Astrocyte (in vitro differentiated cells and primary cell): ENCODE measurements at regions not wholly inside any gene's neighbourhood (a gene's known extent, or its start where the extent isn't known, plus 50 kb on each side); places are given as distances from the start of the nearest gene placed in this dataset.
"Not testable (repeated sequence)": the region's sequence is repeated elsewhere in the genome, so short reads cannot be mapped to it uniquely, and the experiment has no call there.

Experiments used
- DNase-seq: peaks from one replicate; pipeline ENCODE4 v3.0.0-alpha.2; 2010; ENCODE audit warnings: low read depth
- FAIRE-seq: peaks from 2 replicates; lab custom pipeline; 2011; peaks lifted over from hg19 to GRCh38; lab: Jason Lieb, UNC
- H2AFZ ChIP-seq: 2 replicates; pipeline ENCODE4 v1.6.0; 2012; ENCODE audit warnings: low read depth, low read length, inconsistent platforms
- H3K27ac ChIP-seq: 2 replicates; pipeline ENCODE4 v1.5.1; 2011; ENCODE audit warnings: low read depth, low read length, inconsistent platforms
- H3K27me3 ChIP-seq: 2 replicates; pipeline ENCODE4 v1.6.0; 2011; ENCODE audit warnings: low read length, inconsistent platforms; ENCODE audit not compliant: insufficient read depth
- H3K36me3 ChIP-seq: 2 replicates; pipeline ENCODE4 v1.5.1; 2011; ENCODE audit warnings: low read length, inconsistent platforms; ENCODE audit not compliant: insufficient read depth
- H3K4me1 ChIP-seq: 2 replicates; pipeline ENCODE4 v1.5.1; 2011; ENCODE audit warnings: low read length, inconsistent platforms; ENCODE audit not compliant: insufficient read depth
- H3K4me2 ChIP-seq: 2 replicates; pipeline ENCODE4 v1.6.0; 2012; ENCODE audit warnings: low read length, inconsistent platforms
- H3K4me3 ChIP-seq: 2 replicates; pipeline ENCODE4 v1.5.1; 2011; ENCODE audit warnings: low read depth, mild to moderate bottlenecking, low read length, inconsistent platforms; ENCODE audit not compliant: insufficient read depth
- H3K79me2 ChIP-seq: 2 replicates; pipeline ENCODE4 v1.6.0; 2012; ENCODE audit warnings: mild to moderate bottlenecking, low read length, inconsistent platforms; ENCODE audit not compliant: insufficient read depth
- H3K9ac ChIP-seq: 2 replicates; pipeline ENCODE4 v1.6.0; 2012; ENCODE audit warnings: mild to moderate bottlenecking, low read length, inconsistent platforms
- H3K9me3 ChIP-seq: 2 replicates; pipeline ENCODE4 v1.5.1; 2012; ENCODE audit warnings: low read depth, mild to moderate bottlenecking, low read length, inconsistent platforms; ENCODE audit not compliant: insufficient read depth
- H4K20me1 ChIP-seq: 2 replicates; pipeline ENCODE4 v1.6.0; 2012; ENCODE audit warnings: low read length, inconsistent platforms; ENCODE audit not compliant: insufficient read depth
- H3K27ac Mint-ChIP-seq: one replicate; pipeline ENCODE4 v1.8.0; 2021; ENCODE audit warnings: mild to moderate bottlenecking, mixed read lengths; ENCODE audit not compliant: unreplicated experiment
- H3K27me3 Mint-ChIP-seq: one replicate; pipeline ENCODE4 v1.8.0; 2021; ENCODE audit warnings: low read depth, mixed read lengths; ENCODE audit not compliant: unreplicated experiment
- H3K36me3 Mint-ChIP-seq: one replicate; pipeline ENCODE4 v1.8.0; 2021; ENCODE audit warnings: low read depth, mixed read lengths; ENCODE audit not compliant: unreplicated experiment
- H3K4me1 Mint-ChIP-seq: one replicate; pipeline ENCODE4 v1.8.0; 2021; ENCODE audit warnings: low read depth, mixed read lengths; ENCODE audit not compliant: unreplicated experiment
- H3K4me3 Mint-ChIP-seq: one replicate; pipeline ENCODE4 v1.8.0; 2021; ENCODE audit warnings: mild to moderate bottlenecking, moderate library complexity, mixed read lengths; ENCODE audit not compliant: unreplicated experiment
- H3K9me3 Mint-ChIP-seq: one replicate; pipeline ENCODE4 v1.8.0; 2021; ENCODE audit warnings: mild to moderate bottlenecking, mixed read lengths; ENCODE audit not compliant: unreplicated experiment
- CTCF ChIP-seq: IDR thresholded peaks from 2 replicates; pipeline ENCODE4 v1.5.1; 2011; ENCODE audit warnings: low read depth, mild to moderate bottlenecking, inconsistent platforms, low read length, moderate library complexity; ENCODE audit not compliant: insufficient read depth
- EZH2 ChIP-seq: IDR thresholded peaks from 2 replicates; pipeline ENCODE4 v1.6.1; 2012; ENCODE audit warnings: mild to moderate bottlenecking, low read length, inconsistent platforms; ENCODE audit not compliant: insufficient read depth

GRCh38 chr9:74071502-74071901 is 425.6 kb upstream of the RORB start:
- TF ChIP-seq CTCF (no peak), EZH2 (no peak)
- FAIRE-seq (no peak), DNase-seq (no peak)
- H3K9me3 Mint-ChIP-seq: peaks cover 12% of the 10 kb centered on the region
- no peak overlapping the region for H3K9ac ChIP-seq
- no peaks in the 10 kb centered on the region for H4K20me1 ChIP-seq
- H3K9me3 ChIP-seq: no peaks in the 10 kb centered on the region
- H3K27ac Mint-ChIP-seq: no peak overlapping the region
- H3K4me2 ChIP-seq: no peak overlapping the region
- no peaks in the 10 kb centered on the region for H3K27me3 ChIP-seq
- H3K27ac ChIP-seq: no peak overlapping the region
- H3K36me3 ChIP-seq: no peaks in the 10 kb centered on the region
- H2AFZ ChIP-seq: no peak overlapping the region
- no peaks in the 10 kb centered on the region for H3K4me1 Mint-ChIP-seq
- H3K4me3 ChIP-seq: no peak overlapping the region
- H3K27me3 Mint-ChIP-seq: no peaks in the 10 kb centered on the region
- H3K4me1 ChIP-seq: no peaks in the 10 kb centered on the region
- H3K36me3 Mint-ChIP-seq: no peaks in the 10 kb centered on the region
- H3K4me3 Mint-ChIP-seq: no peak overlapping the region
- no peaks in the 10 kb centered on the region for H3K79me2 ChIP-seq

GRCh38 chr9:74073897-74074296 is 423.2 kb upstream of the RORB start:
- no peak overlapping the region for H2AFZ ChIP-seq
- Mint-ChIP-seq H3K4me3 (no peak overlapping the region), H3K27me3 (no peaks in the 10 kb centered on the region), H3K9me3 (peaks cover 12% of the 10 kb centered on the region), H3K27ac (no peak overlapping the region), H3K36me3 (no peaks in the 10 kb centered on the region), H3K4me1 (peaks cover 5% of the 10 kb centered on the region)
- H3K36me3 ChIP-seq: no peaks in the 10 kb centered on the region
- H3K4me1 ChIP-seq: peaks cover 6% of the 10 kb centered on the region
- H3K4me3 ChIP-seq: no peak overlapping the region
- H3K27me3 ChIP-seq: no peaks in the 10 kb centered on the region
- FAIRE-seq (no peak), DNase-seq (no peak)
- H4K20me1 ChIP-seq: no peaks in the 10 kb centered on the region
- H3K27ac ChIP-seq: no peak overlapping the region
- no peaks in the 10 kb centered on the region for H3K79me2 ChIP-seq
- TF ChIP-seq EZH2 (no peak), CTCF (no peak)
- no peak overlapping the region for H3K9ac ChIP-seq
- no peak overlapping the region for H3K4me2 ChIP-seq
- H3K9me3 ChIP-seq: no peaks in the 10 kb centered on the region

- Mint-ChIP-seq H3K9me3 (no peaks in the 10 kb centered on the region), H3K4me1 (peaks cover 12% of the 10 kb centered on the region), H3K27ac (peak overlapping the region; percentile 88), H3K27me3 (no peaks in the 10 kb centered on the region), H3K4me3 (no peak overlapping the region), H3K36me3 (no peaks in the 10 kb centered on the region)
- H3K4me2 ChIP-seq: peak overlapping the region; percentile 40
- no peak for TF ChIP-seq CTCF
- TF ChIP-seq EZH2: no peak
- no peaks in the 10 kb centered on the region for H4K20me1 ChIP-seq
- H2AFZ ChIP-seq: no peak overlapping the region
- H3K9me3 ChIP-seq: no peaks in the 10 kb centered on the region
- peaks cover 8% of the 10 kb centered on the region for H3K4me1 ChIP-seq
- FAIRE-seq: no peak
- no peaks in the 10 kb centered on the region for H3K79me2 ChIP-seq
- H3K27me3 ChIP-seq: no peaks in the 10 kb centered on the region
- H3K36me3 ChIP-seq: no peaks in the 10 kb centered on the region
- DNase-seq: peak; percentile 96
- H3K4me3 ChIP-seq: no peak overlapping the region
- no peak overlapping the region for H3K27ac ChIP-seq
- no peak overlapping the region for H3K9ac ChIP-seq
Observed at GRCh38 chr9:74078647-74079046, 418.5 kb upstream of the RORB start.

GRCh38 chr9:74080652-74081051 is 416.5 kb upstream of the RORB start:
- not testable (repeated sequence) for H2AFZ ChIP-seq, FAIRE-seq, DNase-seq, H3K9me3 ChIP-seq, H3K4me2 ChIP-seq, H3K79me2 ChIP-seq, H3K36me3 Mint-ChIP-seq, H3K9ac ChIP-seq, H3K4me3 Mint-ChIP-seq, H3K27ac ChIP-seq, H3K36me3 ChIP-seq, H3K27me3 Mint-ChIP-seq, H3K27ac Mint-ChIP-seq, H3K4me1 ChIP-seq, H3K4me3 ChIP-seq, H4K20me1 ChIP-seq, H3K27me3 ChIP-seq, H3K9me3 Mint-ChIP-seq
- peaks cover 12% of the 10 kb centered on the region for H3K4me1 Mint-ChIP-seq
